Endodermal cell (in vitro differentiated cells): ENCODE measurements at regions not wholly inside any gene's neighbourhood (a gene's known extent, or its start where the extent isn't known, plus 50 kb on each side); places are given as distances from the start of the nearest gene placed in this dataset.

Experiments
- DNase-seq: peaks from one replicate; pipeline ENCODE4 v3.0.0-alpha.2; 2017
- H3K27ac ChIP-seq: 2 replicates; pipeline ENCODE4 v1.5.1; 2013; ENCODE audit warnings: mild to moderate bottlenecking, low read depth, low read length, moderate library complexity
- H3K27me3 ChIP-seq: 2 replicates; pipeline ENCODE4 v1.6.1; 2013; ENCODE audit warnings: mild to moderate bottlenecking, low read length, moderate library complexity; ENCODE audit not compliant: insufficient read depth, control insufficient read depth, poor library complexity, severe bottlenecking
- H3K36me3 ChIP-seq: 2 replicates; pipeline ENCODE4 v1.7.0; 2013; ENCODE audit warnings: mild to moderate bottlenecking, low read length, moderate library complexity; ENCODE audit not compliant: control insufficient read depth, insufficient read depth
- H3K4me1 ChIP-seq: one replicate; pipeline ENCODE4 v1.7.0; 2013; ENCODE audit warnings: low read length; ENCODE audit not compliant: control insufficient read depth, insufficient read depth
- H3K4me3 ChIP-seq: 2 replicates; pipeline ENCODE4 v1.5.1; 2013; ENCODE audit warnings: mild to moderate bottlenecking, low read length, moderate library complexity
- H3K9ac ChIP-seq: 2 replicates; pipeline ENCODE4 v1.6.1; 2013; ENCODE audit warnings: mild to moderate bottlenecking, low read length, moderate library complexity; ENCODE audit not compliant: poor library complexity, severe bottlenecking; ENCODE audit errors: extremely low read depth
- H3K9me3 ChIP-seq: 2 replicates; pipeline ENCODE4 v1.6.1; 2013; ENCODE audit warnings: mild to moderate bottlenecking, low read length, moderate library complexity; ENCODE audit not compliant: control insufficient read depth
- H3K27ac Mint-ChIP-seq: 2 replicates; pipeline ENCODE4 v1.8.0; 2020; ENCODE audit warnings: mixed read lengths
- H3K27me3 Mint-ChIP-seq: 2 replicates; pipeline ENCODE4 v1.8.0; 2021; ENCODE audit warnings: mild to moderate bottlenecking, mixed read lengths; ENCODE audit not compliant: insufficient read depth
- H3K36me3 Mint-ChIP-seq: 2 replicates; pipeline ENCODE4 v1.8.0; 2020; ENCODE audit warnings: low read depth, mixed read lengths
- H3K4me1 Mint-ChIP-seq: 2 replicates; pipeline ENCODE4 v1.8.0; 2020; ENCODE audit warnings: mixed read lengths
- H3K4me3 Mint-ChIP-seq: 2 replicates; pipeline ENCODE4 v1.8.0; 2020; ENCODE audit warnings: mild to moderate bottlenecking, moderate library complexity, mixed read lengths
- H3K9me3 Mint-ChIP-seq: 2 replicates; pipeline ENCODE4 v1.8.0; 2020; ENCODE audit warnings: mild to moderate bottlenecking, mixed read lengths
- WGBS, 2 experiments: methylation state at CpG; one replicate each; pipeline versions ENCODE4 v1.1.5 to v1.1.7; 2013; ENCODE audit warnings: missing lambda C conversion rate in 2 of 2, mixed read lengths in 1 of 2; ENCODE audit not compliant: insufficient coverage in 1 of 2, insufficient read length in 1 of 2; 5-methylcytosine and 5-hydroxymethylcytosine counted together
- TF ChIP-seq, protein P1 (sequence below): fragments of 200-600 bp; sonication (generic); conservative IDR thresholded peaks from 2 replicates; pipeline ENCODE4 v1.5.0; 2021; ENCODE audit warnings: antibody characterized with exemption, mild to moderate bottlenecking

DNA sequence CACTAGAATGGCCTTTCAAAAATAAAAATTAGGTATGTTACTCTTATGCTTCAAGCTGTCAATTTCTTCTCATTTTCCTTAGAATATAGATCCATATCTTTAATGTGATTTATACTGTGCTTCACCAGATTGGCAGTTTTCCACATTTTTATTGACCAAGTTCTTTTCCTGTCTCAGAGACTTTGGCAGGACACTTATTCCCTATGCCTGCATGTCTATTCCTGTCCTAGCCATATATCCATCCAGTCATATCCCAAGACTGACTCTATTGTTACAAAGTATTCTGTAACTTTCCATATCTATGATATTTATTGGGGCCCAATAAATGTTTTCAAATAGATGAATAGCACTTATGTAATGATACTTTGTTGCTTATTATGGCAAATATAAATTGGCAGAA is 450.7 kb downstream of the GASK1B start:
- no peaks in the 10 kb centered on the region for H3K36me3 ChIP-seq
- no peaks in the 10 kb centered on the region for H3K9me3 Mint-ChIP-seq
- no peak overlapping the region for H3K27ac Mint-ChIP-seq

DNA sequence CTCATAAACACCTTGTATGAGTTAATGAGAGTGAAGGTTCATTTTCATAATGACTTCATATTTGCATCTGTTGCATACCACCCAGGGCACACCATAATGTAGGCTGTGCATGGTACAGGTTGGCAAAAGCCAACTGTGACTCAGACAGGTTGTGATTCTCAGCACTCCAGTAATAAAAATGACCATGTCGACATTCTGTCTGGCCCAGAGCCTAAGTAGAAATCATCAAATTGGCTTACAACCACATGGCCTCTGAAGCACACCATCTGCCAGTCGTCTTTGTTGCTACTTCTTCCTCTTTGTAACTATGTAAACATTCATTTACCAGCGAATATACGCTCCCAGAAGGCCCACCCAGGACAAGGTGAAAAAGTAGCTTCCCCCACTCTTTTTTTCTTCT is 459.5 kb downstream of the GASK1B start:
- no peaks in the 10 kb centered on the region for H3K27me3 Mint-ChIP-seq

More for the DNA sequence above, 450.7 kb downstream of the GASK1B start:
- Mint-ChIP-seq H3K4me1 (no peaks in the 10 kb centered on the region), H3K27me3 (no peaks in the 10 kb centered on the region), H3K36me3 (no peaks in the 10 kb centered on the region), H3K4me3 (no peak overlapping the region)
- no peak overlapping the region for H3K9ac ChIP-seq
- no peaks in the 10 kb centered on the region for H3K27me3 ChIP-seq
- no peak overlapping the region for H3K4me3 ChIP-seq
- H3K4me1 ChIP-seq = no peaks in the 10 kb centered on the region
- H3K27ac ChIP-seq = no peak overlapping the region
- TF ChIP-seq, protein P1, sequence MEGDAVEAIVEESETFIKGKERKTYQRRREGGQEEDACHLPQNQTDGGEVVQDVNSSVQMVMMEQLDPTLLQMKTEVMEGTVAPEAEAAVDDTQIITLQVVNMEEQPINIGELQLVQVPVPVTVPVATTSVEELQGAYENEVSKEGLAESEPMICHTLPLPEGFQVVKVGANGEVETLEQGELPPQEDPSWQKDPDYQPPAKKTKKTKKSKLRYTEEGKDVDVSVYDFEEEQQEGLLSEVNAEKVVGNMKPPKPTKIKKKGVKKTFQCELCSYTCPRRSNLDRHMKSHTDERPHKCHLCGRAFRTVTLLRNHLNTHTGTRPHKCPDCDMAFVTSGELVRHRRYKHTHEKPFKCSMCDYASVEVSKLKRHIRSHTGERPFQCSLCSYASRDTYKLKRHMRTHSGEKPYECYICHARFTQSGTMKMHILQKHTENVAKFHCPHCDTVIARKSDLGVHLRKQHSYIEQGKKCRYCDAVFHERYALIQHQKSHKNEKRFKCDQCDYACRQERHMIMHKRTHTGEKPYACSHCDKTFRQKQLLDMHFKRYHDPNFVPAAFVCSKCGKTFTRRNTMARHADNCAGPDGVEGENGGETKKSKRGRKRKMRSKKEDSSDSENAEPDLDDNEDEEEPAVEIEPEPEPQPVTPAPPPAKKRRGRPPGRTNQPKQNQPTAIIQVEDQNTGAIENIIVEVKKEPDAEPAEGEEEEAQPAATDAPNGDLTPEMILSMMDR = no peak
- no peak for DNase-seq
- H3K9me3 ChIP-seq = no peaks in the 10 kb centered on the region

DNA sequence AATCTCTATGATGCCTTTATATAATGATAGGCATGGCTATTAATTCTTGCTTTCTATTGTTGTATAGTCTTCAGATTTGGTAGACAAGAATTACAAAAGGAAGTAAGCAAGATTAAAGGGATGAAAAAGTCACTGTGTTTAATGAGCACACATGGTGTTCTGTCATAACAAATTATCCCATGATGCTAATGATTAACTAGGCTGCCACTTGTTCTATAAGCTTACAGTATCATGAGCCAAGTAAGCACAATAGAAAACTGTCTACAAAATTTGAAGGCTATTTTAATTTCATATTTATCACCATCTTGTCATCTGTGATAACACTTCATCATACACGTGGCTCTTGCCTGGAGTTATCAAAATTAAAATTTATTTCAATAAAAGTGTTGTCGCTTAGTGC is 466.7 kb downstream of the GASK1B start:
- TF ChIP-seq, protein P1 = no peak
- H3K9ac ChIP-seq = no peak overlapping the region
- WGBS, 2 experiments = 60 to 94% methylated on average over 1 to 2 of the region's 2 CpGs
- Mint-ChIP-seq H3K36me3 (no peaks in the 10 kb centered on the region), H3K27me3 (no peaks in the 10 kb centered on the region), H3K27ac (no peak overlapping the region), H3K9me3 (no peaks in the 10 kb centered on the region), H3K4me3 (no peak overlapping the region), H3K4me1 (no peaks in the 10 kb centered on the region)
- H3K27ac ChIP-seq = no peak overlapping the region
- H3K36me3 ChIP-seq = no peaks in the 10 kb centered on the region
- no peak for DNase-seq
- no peak overlapping the region for H3K4me3 ChIP-seq
- no peaks in the 10 kb centered on the region for H3K4me1 ChIP-seq
- H3K9me3 ChIP-seq = no peaks in the 10 kb centered on the region
- no peaks in the 10 kb centered on the region for H3K27me3 ChIP-seq

More for the DNA sequence above, 459.5 kb downstream of the GASK1B start:
- H3K4me3 ChIP-seq = no peak overlapping the region
- Mint-ChIP-seq H3K9me3 (no peaks in the 10 kb centered on the region), H3K4me1 (no peaks in the 10 kb centered on the region), H3K36me3 (no peaks in the 10 kb centered on the region), H3K4me3 (no peak overlapping the region), H3K27ac (no peak overlapping the region)
- TF ChIP-seq, protein P1 = no peak
- H3K27me3 ChIP-seq = no peaks in the 10 kb centered on the region
- no peak for DNase-seq
- 50 to 89% methylated on average over 1 to 4 of the region's 4 CpGs for WGBS, 2 experiments
- H3K9me3 ChIP-seq = no peaks in the 10 kb centered on the region
- no peaks in the 10 kb centered on the region for H3K4me1 ChIP-seq
- H3K36me3 ChIP-seq = no peaks in the 10 kb centered on the region
- no peak overlapping the region for H3K9ac ChIP-seq
- H3K27ac ChIP-seq = no peak overlapping the region
